ENCODE measurements at regions not wholly inside any gene's neighbourhood (a gene's known extent, or its start where the extent isn't known, plus 50 kb on each side); places are given as distances from the start of the nearest gene placed in this dataset.

DNA sequence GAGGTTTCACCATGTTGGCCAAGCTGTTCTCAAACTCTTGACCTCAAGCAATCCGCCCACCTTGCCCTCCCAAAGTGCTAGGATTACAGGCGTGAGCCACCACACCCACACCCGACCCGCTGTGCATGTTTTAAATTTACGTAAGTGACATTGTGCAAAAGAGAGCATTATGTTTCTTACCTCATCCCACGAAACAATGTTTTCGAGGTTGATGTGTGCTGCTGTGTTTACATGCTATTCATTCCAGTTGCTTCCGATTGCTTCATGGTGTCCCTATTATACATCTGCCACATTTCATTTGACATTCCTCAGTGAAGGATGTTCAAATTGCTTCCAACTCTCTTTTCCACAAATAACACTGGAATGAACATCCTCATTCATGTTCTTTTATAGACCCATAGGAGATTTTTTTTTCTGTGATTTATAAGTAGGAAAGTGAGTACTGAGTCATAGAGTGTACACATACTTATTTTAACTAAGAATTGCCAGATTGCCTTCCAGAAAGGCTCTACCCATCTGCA is 403.9 kb upstream of the JARID2 start:
- TF ChIP-seq JUND (IDR thresholded peaks at IDR 0.05) (no peak), POLR2A (IDR thresholded peaks at IDR 0.05; ENCODE audit: borderline replicate concordance, extremely low read depth, insufficient read depth, insufficient read length) (no peak)

All from HCT116 (cell line).